ENCODE measurements at regions not wholly inside any gene's neighbourhood (a gene's known extent, or its start where the extent isn't known, plus 50 kb on each side); places are given as distances from the start of the nearest gene placed in this dataset.

DNA sequence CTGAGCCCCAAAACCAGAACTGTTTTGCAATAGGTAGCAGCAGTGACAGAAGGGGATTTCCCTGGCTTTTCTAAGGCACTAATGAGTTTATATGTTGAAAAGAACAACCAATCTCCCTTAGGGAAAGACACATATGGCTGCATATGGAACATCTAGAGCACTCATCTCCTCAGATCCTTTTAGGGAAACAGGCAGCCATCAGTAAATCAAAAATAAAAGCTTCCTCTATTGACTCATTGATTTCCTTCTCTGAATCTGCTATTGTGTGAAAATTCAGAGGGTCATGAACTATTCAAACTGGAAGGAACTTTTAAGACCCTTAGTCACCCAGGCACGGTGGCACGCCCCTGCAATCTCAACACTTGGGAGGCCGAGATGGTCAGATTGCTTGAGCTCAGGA, 110.9 kb upstream of the NANOS1 start:
- TF ChIP-seq, protein P1, sequence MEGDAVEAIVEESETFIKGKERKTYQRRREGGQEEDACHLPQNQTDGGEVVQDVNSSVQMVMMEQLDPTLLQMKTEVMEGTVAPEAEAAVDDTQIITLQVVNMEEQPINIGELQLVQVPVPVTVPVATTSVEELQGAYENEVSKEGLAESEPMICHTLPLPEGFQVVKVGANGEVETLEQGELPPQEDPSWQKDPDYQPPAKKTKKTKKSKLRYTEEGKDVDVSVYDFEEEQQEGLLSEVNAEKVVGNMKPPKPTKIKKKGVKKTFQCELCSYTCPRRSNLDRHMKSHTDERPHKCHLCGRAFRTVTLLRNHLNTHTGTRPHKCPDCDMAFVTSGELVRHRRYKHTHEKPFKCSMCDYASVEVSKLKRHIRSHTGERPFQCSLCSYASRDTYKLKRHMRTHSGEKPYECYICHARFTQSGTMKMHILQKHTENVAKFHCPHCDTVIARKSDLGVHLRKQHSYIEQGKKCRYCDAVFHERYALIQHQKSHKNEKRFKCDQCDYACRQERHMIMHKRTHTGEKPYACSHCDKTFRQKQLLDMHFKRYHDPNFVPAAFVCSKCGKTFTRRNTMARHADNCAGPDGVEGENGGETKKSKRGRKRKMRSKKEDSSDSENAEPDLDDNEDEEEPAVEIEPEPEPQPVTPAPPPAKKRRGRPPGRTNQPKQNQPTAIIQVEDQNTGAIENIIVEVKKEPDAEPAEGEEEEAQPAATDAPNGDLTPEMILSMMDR (IDR thresholded peaks at IDR 0.05): no peak
- no peak for TF ChIP-seq POLR2A (IDR thresholded peaks at IDR 0.05)

All from adrenal gland (tissue), 5 donors.